CD4-positive, alpha-beta T cell treated with Interleukin-15 for 1 hour (primary cell): ENCODE measurements at regions not wholly inside any gene's neighbourhood (a gene's known extent, or its start where the extent isn't known, plus 50 kb on each side); places are given as distances from the start of the nearest gene placed in this dataset.
A peak's percentile ranks its signal among the peaks of the same experiment; 100 is the strongest.
"Not testable (repeated sequence)": the region's sequence is repeated elsewhere in the genome, so short reads cannot be mapped to it uniquely, and the experiment has no call there.

Source experiments
- DNase-seq: peaks from one replicate; pipeline ENCODE4 v3.0.0-alpha.2; 2020

DNA sequence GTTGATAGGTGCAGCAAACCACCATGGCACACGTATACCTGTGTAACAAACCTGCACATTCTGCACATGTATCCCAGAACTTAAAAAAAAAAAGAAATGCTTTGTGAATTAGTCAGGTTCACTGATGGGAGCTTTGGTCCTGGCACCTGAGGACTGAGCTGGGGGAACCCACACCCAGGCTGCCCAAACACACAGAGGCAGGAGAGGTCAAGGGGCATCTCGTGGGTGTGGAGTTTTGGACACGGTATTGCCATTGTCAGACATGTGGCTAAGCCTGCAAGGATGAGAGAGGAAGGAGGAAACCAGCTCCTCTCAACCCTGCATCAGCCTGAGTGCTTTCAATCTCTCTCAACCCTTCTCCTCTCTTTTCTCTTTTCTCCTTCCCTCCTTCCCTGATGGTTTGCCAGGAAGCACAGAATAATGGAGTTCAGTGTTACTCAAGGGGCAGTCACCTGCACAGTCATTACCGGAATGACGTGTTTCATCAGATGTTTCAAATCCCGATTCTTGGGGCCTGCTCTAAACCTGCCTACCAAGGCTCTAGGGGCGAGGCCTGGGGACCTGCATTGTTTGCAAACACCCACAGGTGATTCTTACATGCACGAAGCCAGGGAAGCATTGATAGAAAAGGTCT is 89.9 kb upstream of the NEDD9 start:
- no peak for DNase-seq

DNA sequence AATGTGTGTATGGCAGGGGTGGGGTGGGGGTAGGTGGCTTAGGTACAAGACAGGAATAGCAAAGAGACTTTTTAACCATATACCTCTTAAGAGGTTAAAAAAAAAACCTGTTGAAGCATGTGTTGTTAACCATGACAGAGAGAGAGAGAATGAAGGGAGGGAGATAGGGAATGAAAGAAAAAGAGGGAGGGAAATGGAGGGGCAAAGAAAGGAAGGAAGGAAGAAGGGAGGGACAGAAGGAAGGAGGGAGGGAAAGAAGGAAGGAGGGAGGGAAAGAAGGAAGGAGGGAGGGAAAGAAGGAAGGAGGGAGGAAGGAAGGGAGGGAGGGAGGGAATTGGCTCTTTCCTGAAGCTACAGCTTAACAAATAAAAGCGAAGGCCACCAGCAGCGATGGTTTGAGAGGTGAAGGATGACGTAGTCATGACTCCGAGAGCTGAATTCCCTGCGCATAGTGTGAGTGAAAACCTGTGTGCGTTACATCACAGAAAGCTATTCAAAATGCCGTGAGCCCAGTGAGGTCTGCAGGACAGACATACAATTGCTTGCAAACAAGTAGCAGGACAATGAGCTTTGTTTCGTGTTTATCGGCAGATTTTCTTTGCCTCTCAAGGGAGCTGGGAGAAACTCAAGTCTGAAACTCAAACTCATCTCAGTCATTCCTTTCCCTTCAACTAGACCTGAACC is 88.6 kb upstream of the NEDD9 start:
- DNase-seq: no peak

DNA sequence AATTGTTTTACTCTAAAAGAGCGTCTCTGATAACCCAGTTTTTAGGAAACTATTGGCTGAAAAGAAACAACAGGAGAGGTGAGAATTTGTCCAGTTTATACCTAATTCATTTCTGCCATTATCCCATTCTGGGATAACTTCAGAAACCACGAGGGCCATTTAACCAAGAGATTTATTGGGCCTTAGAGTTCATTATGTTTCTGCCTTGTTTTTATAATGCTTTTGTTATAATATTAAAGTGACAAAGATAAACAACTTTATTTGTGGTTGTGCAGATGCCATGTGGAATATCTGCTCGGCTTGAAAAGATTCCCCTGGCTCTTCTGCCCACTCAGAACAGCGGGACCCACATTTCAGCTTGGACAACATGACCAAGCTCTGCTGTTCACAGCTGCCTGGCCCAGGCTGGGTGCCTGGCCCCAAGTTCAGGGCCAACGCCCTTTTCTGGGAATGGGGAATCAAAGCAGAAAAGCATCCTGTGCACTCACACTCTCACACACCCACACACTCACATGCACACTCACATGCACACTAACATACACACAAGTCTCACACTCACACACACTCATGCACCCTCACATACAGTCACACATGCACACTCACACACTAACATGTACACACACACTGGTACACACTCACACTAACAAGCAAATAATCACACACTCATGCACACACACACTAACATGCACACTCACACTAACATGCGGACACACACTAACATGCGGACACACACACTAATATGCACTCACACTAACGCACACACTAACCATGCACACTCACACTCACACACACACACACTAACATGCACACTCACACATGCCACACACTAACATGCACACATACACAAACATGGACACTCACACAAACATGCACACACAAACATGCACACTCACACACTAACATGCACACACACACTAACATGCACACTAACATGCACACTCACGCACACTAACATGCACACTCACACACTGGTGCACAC is 86.7 kb upstream of the NEDD9 start:
- no peak for DNase-seq

DNA sequence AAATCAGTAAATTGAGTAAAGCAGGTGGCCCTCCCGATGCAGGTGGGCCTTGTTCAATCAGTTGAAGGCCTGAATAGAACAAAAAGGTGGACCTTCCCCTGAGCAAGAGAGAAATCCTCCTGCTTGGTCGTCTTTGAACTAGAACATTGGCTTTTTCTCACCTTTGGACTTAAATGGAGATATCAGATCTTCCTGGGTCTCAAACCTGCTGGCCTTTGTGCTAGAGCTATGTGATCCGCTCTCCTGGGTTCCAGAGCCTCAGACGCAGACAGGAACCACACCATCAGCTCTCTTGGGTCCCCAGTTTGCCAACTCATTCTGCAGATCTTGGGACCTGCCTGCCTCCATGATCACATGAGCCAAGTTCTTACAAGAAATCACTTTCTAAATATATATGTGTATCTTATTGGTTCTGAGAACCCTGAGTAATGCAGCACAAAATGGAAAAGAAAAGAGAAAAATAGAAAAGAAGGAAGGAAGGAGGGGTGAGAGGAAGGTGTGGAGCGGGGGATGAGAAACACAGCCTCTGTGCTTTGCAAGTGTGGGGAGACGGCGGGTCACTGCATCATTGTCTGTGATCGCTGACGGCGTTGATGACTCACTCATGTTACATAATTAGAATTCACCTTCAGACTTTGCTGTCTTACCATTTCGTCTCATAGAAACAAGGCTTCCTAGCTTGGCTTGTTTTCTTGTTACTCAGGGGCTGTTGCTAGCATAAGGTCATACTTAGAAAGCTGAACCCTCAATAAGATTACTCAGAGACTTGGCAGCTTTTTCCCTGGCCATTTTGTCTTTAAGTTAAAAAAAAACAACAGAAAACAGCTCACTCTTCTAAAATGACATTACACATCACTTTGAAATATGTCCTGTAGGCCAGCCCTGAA is 85.7 kb upstream of the NEDD9 start:
- peak; percentile 82 for DNase-seq

DNA sequence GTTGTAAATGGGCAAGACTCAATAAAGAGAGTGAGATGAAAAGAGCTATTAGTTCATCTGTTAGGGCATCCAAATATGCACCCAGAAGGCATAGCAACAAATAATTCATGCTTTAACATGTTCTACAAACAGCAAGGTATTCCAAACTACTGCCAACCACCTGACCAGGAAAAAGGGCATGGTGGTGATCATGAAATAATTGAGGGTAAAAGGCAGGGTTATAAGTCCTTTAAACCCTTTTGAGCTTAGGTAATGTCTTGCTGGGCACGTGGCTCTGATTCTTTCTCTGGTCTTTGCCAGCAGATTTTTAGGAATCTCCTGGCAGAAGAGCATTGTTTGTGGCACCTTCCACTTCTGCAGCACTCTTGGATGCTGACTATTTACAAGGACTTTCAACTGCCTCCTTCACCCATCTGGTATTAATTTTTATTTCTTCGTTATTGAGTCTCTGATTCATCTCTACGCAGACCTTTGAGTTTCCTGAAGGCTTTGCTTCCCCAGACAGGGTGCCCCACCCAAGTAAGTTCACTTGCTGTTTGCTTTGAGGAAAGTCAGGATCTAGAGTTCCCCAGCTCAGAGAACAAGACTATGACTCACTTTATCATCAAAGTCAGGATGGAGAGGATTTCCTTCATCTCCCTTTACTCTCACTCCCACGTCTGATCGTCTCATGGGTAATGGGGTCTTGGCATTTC is 83.4 kb upstream of the NEDD9 start:
- DNase-seq: no peak

DNA sequence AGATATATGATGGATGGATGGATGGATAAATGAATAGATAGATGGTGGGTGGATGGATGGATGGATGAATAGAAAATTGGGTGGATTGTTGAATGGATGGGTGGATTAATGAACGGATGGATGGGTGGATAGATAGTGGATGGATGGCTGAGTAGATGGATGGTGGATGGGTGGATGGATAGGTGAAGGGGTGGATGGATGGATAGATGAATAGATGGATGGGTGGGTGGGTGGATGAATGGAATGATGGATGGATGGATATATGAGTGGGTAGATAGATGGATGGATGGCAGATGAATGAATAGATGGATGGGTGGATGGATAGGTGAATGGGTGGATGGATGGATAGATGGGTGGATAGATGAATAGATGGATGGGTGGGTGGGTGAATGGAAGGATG is 80.7 kb upstream of the NEDD9 start:
- no peak for DNase-seq

DNA sequence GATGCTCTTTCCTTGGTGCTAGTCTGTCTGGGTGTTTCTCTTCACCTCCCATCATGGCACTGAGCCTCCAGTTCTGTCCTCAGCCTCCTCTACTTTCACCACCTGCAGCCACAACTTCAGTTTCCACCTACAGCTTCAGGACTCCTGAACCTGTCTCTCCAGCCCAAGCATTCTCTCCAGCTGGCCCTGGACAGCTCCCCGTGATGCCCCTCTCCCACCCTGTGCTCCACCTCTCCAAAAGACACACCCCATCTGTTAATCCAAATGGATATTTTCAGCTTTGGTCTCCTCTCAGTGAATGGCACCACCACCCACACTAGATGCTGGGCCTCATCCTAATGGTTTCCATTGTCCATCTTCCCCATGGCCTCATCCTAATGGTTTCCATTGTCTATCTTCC is 79.5 kb upstream of the NEDD9 start:
- no peak for DNase-seq

DNA sequence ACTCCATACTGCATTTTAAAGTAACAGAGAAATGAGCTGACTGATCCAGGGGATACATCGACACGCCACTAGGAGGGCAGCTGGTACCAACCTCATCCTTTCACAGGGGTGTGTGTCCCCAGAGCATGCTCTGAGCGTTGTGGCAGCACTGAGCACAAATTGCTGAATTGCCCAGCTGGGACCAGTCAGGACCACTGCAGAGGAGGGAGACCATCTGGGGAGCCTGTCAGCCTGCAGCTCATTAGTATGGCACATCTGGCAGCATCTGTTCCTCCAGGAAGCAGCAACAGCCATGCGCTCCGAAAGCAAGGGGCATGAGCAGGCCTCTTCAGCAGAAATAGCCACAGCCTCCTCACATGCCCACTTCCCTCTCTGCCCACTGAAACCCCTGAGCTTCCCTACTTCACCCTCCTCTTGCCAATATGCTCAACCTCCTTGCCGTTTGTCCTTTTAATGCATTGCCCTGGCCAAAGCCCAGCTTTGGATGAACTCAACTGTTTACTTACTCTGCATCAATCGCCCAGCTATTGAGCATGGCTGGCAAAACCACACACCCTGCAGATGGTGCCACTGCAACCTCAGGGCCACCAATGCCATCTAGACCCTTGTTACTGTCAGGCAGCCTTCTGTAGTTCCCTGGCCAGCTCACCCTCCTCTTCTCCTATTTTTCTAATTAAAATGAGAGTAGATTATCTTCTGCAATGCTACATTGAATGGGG is 77.6 kb upstream of the NEDD9 start:
- DNase-seq: no peak

DNA sequence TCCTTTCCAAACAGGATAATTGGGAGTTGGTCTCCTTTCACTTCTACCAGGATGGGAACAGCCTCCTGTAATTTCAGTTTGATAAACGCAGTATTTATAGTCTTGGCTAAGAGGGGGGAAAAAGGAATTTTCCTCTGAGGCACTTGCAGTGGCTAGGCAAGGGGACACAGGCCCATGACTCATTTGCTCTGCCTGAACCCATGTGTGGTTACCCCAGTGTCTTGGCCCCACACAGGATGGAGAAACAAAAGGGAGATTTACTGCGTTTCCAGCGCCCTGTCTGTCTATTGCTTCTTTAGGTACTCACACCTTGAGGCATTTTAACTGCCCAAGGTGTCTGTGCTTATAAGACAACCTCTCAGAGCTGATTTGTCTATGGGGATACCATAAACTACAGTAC is 74.8 kb upstream of the NEDD9 start:
- no peak for DNase-seq

DNA sequence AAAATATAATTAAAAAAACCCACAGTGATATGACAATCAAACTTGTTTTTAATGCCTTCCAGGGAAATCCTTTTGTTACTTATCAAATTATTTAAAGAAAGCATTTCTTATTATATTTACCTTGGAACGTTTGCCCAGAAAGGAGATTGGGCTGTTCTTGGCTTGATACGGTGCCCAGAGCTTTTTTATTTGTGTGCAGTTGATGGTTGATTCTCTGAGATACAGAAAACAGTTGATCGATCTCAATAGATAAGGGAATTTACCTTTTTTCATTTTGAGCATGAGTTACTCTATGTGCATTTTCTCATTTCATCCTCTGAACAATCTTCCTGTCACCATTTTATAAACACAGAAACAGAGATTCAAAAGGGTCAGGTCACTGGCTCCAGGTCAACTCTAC is 72.5 kb upstream of the NEDD9 start:
- DNase-seq: no peak

DNA sequence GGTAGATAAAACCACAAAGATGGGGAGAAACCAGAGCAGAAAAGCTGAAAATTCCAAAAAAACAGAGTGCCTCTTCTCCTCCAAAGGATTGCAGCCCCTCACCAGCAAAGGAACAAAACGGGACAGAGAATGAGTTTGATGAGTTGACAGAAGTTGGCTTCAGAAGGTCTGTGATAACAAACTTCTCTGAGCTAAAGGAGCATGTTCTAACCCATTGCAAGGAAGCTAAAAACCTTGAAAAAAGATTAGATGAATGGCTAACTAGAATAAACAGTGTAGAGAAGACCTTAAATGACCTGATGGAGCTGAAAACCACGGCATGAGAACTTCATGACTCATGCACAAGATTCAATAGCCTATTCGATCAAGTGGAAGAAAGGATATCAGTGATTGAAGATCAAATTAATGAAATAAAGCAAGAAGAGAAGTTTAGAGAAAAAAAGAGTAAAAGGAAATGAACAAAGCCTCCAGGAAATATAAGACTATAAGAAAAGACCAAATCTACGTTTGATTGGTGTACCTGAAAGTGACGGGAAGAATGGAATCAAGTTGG is 67.5 kb upstream of the NEDD9 start:
- DNase-seq: not testable (repeated sequence)

DNA sequence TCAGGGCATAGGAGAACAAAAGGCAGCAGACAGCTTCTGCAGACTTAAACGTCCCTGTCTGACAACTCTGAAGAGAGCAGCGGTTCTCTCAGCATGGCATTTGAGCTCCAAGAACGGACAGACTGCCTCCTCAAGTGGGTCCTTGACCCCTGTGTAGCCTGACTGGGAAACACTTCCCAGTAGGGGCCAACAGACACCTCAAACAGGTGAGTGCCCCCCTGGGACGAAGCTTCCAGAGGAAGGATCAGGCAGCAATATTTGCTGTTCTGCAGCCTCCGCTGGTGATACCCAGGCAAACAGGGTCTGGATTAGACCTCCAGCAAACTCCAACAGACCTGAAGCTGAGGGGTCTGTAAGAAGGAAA is 66.9 kb upstream of the NEDD9 start:
- DNase-seq: not testable (repeated sequence)

DNA sequence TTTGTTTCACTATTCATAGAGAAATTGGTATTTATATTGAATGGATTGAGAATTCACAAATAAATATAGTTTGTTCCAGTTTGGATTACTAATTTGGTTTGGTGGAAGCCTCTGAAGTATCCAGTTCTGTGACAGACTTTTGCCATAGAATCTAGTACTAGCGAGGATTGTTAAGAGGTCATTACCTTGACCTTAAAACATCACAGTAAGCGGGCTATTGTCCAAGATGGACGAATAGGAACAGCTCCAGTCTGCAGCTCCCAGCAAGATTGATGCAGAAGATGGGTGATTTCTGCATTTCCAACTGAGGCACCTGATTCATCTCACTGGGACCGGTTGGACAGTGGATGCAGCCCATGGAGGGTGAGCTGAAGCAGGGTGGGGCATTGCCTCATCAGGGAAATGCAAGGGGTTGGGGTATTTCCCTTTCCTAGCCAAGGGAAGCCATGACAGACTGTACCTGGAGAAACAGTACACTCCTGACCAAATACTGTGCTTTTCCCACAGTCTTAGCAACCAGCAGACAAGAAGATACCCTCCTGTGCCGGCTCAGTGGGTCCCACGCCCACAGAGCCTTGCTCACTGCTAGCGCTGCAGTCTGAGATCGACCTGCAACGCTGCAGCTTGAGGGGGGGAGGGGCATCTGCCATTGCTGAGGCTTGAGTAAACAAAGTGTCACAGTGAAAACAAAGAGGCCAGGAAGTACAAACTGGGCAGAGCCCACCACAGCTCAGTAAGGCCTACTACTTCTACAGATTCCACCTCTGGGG is 66.4 kb upstream of the NEDD9 start:
- no peak for DNase-seq

DNA sequence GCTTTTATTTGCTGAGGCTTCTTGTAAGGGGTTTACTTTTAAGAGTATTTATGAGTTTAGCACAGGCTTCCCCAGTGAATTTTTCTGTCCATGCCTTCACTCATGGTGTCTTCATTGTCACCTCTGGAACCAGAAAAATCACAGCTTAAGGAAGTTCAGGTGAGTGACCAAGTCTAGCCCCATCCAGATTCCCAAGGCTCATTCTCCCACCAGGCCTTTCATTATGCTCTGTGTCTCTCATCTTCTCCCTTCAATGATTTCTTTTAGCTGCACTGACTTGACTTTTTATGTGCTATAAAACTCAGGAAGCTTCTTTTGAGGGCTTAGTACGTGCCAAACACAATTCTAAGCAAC is 64.9 kb upstream of the NEDD9 start:
- no peak for DNase-seq

DNA sequence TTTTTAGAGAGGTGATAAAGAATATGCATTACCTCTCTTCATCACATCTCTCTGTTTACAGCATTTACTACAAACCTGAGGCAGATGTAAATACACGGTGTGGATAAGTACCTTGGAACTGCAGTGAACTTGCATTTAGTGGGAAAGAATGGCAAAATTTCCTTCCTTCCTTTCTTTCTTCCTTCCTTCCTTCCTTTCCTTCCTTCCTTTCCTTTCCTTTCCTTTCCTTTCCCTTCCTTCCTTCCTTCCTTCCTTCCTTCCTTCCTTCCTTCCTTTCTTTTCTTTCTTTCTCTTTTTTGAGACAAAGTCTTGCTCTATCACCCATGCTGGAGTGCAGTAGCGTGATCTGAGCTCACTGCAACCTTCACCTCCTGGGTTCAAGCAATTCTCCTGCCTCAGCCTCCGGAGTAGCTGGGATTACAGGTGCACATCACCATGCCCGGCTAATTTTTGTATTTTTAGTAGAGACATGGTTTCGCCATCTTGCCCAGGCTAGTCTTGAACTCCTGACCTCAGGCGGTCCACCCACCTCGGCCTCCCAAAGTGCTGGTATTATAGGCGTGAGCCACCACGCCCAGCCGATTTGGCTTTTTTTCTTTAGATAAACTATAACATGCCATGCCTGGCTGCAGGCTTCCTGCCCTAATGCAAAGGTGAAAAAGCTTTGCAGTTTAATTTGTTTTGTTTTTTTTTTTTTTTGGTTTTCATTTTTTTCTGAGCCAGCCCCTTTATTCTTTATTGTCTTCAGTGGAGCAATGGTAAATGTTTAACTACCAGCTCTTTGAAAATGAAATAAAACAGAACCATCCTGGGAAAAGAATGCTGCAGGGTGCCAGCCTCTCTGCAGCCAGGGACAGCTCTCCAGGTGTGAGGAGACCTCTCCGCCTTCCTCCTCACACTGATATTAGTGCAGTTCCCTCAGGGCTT is 64.2 kb upstream of the NEDD9 start:
- no peak for DNase-seq

DNA sequence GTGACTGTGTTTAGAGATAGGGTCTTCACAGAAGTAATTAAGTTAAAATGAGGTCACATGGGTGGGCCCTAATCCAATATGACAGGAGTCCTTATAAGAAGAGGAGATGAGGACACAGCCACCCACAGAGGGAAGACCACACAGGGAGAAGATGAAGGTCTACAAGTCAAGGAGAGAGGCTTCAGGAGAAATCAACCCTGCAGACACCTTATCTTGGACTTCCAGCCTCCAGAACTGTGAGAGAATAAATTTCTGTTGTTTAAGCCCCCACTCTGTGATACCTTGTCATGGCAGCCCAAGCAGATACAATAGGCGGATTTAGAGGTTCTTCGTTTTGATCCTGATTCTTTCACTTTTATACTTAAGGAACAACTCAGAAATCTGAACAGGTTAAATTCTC is 63.5 kb upstream of the NEDD9 start:
- no peak for DNase-seq

DNA sequence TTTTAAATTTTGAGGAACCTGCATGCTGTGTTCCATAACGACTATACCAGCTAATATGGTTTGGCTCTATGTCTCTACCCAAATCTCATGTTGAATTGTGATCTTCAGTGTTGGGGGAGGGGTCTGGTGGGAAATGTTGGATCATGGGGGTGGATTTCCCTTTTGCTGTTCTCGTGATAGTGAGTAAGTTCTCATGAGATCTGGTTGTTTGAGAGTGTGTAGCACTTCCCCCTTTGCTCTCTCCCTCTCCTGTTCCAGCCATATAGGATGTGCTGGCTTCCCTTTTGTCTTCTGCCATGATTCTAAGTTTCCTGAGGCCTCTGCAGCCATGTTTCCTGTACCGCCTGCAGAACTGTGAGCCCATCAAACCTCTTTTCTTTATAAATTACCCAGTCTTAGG is 61.8 kb upstream of the NEDD9 start:
- no peak for DNase-seq

DNA sequence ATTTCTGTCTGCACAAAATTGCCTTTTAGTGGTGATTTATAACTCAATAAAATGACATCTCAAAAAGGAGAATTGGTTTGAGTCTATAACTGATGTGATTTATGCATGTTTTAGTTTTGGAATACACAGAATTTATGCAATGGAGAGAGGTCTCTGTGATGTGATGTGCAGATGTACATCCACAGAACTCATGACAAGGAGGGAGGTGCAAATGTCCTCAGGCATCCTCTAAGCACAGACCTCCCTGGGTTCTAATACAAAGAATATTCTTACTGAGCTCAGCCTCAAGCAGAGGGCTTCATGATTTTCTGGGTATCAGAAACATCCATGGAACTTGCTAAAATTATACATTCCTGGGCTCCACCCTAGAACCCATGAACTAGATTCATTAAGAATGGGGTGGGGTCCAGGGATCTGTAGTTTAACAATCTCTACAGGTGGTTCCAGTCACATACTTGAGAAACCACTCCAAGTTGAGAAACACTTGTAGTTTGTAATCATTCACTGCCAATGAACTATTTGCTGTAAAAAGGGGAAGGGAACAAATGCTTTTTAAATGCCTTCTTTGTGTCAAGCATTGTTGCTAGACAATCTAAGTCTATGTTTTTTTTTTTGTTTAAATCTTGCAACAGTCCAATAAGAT is 60.2 kb upstream of the NEDD9 start:
- no peak for DNase-seq

DNA sequence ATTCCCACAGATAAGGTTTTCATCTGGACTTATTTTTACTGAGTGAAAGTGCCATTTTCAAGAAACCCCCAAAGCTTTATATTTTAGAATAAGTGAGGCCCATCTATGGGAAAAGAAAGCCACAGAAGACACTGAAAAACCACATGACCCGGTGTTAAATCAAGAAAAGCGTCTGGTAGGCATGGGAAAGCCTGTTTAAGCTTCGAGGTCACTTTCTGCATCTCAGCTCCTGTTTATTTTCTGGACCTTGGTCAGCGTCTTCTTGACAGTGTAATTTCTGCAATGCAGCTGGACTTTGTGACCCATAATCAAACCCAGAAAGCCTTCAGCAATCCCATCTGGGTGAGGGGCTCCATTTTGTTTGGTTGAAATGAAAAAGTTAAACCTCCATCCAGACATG is 59.6 kb upstream of the NEDD9 start:
- no peak for DNase-seq
